Type B pancreatic cell (in vitro differentiated cells): ENCODE measurements at regions not wholly inside any gene's neighbourhood (a gene's known extent, or its start where the extent isn't known, plus 50 kb on each side); places are given as distances from the start of the nearest gene placed in this dataset.

ENCODE experiments used
- DNase-seq: peaks from one replicate; pipeline ENCODE4 v3.0.0; 2021; ENCODE audit warnings: mixed read lengths; ENCODE audit not compliant: unreplicated experiment; ENCODE audit errors: extremely low spot score
- H3K27ac Mint-ChIP-seq: 2 replicates; pipeline ENCODE4 v1.8.0; 2021; ENCODE audit warnings: mild to moderate bottlenecking, mixed read lengths
- H3K27me3 Mint-ChIP-seq: 2 replicates; pipeline ENCODE4 v1.8.0; 2021; ENCODE audit warnings: mixed read lengths
- H3K36me3 Mint-ChIP-seq: 2 replicates; pipeline ENCODE4 v1.8.0; 2021; ENCODE audit warnings: mixed read lengths
- H3K4me1 Mint-ChIP-seq: one replicate; pipeline ENCODE4 v1.8.0; 2021; ENCODE audit warnings: mixed read lengths; ENCODE audit not compliant: unreplicated experiment
- H3K4me3 Mint-ChIP-seq: 2 replicates; pipeline ENCODE4 v1.8.0; 2021; ENCODE audit warnings: mild to moderate bottlenecking, mixed read lengths
- H3K9me3 Mint-ChIP-seq: 2 replicates; pipeline ENCODE4 v1.8.0; 2021; ENCODE audit warnings: mixed read lengths
- TF ChIP-seq, protein P1 (sequence below): fragments of 200-600 bp; sonication (generic); conservative IDR thresholded peaks from 2 replicates; pipeline ENCODE4 v1.5.0; 2021; ENCODE audit warnings: antibody characterized with exemption, mild to moderate bottlenecking

DNA sequence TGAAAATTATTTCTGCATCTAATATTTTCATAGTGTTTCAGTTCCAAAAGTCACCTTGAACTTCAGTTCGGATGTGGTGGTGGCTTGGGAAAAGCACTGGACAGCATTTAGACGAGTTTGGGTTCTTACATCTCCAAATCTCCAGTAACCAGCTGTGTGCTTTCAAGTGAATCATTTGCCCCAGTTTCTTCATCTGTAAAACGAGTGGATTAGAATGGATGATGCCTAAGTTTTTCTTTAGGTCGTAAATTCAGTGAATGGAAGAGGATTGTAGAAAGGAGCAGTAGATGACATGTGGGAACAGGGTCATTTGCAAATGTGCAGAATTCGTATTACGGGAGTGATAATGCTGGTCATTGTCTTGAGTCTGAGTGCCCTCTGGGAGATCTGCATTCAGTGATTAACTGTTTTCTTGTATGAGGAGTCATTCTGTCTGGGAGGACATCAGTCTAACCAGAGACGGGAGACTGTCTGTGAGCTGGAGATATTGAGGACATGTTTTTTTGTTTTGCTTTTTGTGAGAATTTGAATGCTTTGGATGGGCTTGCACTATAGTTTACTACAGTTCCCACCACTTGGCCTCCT lies 641.6 kb upstream of the TBL1XR1 start:
- no peaks in the 10 kb centered on the region for H3K36me3 Mint-ChIP-seq
- H3K9me3 Mint-ChIP-seq: no peaks in the 10 kb centered on the region
- TF ChIP-seq, protein P1, sequence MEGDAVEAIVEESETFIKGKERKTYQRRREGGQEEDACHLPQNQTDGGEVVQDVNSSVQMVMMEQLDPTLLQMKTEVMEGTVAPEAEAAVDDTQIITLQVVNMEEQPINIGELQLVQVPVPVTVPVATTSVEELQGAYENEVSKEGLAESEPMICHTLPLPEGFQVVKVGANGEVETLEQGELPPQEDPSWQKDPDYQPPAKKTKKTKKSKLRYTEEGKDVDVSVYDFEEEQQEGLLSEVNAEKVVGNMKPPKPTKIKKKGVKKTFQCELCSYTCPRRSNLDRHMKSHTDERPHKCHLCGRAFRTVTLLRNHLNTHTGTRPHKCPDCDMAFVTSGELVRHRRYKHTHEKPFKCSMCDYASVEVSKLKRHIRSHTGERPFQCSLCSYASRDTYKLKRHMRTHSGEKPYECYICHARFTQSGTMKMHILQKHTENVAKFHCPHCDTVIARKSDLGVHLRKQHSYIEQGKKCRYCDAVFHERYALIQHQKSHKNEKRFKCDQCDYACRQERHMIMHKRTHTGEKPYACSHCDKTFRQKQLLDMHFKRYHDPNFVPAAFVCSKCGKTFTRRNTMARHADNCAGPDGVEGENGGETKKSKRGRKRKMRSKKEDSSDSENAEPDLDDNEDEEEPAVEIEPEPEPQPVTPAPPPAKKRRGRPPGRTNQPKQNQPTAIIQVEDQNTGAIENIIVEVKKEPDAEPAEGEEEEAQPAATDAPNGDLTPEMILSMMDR: no peak
- H3K27me3 Mint-ChIP-seq: peaks cover 3% of the 10 kb centered on the region
- H3K4me1 Mint-ChIP-seq: peaks cover 39% of the 10 kb centered on the region
- H3K27ac Mint-ChIP-seq: no peak overlapping the region
- no peak overlapping the region for H3K4me3 Mint-ChIP-seq
- no peak for DNase-seq

DNA sequence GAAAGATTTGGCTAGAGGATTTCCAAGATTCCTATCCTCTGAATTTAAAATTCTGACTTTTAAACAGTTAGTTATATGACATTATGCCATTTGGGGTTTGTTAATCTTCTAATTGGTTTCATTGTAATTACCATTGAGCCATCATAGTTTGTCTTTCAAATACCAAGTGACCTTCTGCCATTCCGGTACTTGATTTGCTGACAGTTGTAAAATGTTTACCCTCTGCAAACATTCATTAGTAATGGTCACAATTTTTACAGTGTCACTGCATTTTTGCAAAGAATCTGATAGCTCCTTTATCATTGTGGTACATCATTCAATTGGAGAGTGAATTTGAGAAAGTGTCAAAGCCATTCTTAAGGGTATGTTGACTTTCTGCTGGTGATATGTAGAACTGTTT lies 645.0 kb upstream of the TBL1XR1 start:
- Mint-ChIP-seq H3K9me3 (peaks cover 5% of the 10 kb centered on the region), H3K4me3 (no peak overlapping the region), H3K27ac (no peak overlapping the region), H3K36me3 (no peaks in the 10 kb centered on the region), H3K27me3 (peaks cover 3% of the 10 kb centered on the region), H3K4me1 (peaks cover 13% of the 10 kb centered on the region)
- no peak for DNase-seq
- TF ChIP-seq, protein P1: no peak

DNA sequence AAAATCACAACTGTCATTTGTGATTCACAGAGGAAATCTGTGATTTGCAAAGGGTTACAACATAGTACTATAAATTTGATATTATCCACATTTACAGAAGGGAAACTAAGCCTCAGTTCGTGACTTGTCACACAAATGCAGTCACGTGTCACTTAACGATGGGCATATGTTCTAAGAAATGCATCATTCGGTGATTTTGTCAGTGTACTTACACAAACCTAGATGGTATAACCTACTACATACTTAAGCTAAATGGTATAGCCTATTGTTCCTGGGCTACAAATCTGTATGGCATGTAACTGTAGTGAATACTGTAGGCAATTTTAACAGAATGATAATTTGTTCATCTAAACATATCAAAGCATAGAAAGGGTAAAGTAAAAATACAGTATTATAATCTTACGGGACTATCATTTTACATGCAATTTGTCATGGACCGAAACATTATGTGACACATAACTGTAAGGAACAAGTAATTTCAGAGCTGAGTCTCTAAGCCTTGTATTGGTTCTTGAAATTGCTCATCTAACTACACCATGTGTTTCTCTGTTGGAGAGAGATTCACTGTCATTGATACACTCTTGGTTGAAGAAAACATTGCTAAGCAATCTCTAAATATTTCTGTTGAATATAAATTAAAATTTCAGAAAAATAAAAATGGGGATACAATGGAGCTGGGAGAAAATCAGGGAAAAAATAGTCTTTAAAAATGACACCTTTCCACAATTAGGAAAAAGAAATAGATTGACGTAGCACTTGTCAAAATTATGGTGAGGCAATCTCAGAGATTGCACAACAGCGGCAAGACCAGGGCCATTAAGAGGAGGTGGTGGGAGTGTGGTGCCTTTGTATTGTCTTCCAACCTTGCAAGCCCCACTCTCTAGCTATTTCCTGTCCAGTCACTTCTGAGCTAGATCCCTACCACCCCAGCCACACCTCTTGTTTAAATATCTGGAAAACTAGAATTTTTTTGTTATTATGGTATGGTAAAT lies 645.8 kb upstream of the TBL1XR1 start:
- Mint-ChIP-seq H3K27me3 (peaks cover 3% of the 10 kb centered on the region), H3K27ac (no peak overlapping the region), H3K4me3 (no peak overlapping the region), H3K36me3 (no peaks in the 10 kb centered on the region), H3K9me3 (peaks cover 5% of the 10 kb centered on the region), H3K4me1 (peaks cover 6% of the 10 kb centered on the region)
- TF ChIP-seq, protein P1: no peak
- DNase-seq: no peak

DNA sequence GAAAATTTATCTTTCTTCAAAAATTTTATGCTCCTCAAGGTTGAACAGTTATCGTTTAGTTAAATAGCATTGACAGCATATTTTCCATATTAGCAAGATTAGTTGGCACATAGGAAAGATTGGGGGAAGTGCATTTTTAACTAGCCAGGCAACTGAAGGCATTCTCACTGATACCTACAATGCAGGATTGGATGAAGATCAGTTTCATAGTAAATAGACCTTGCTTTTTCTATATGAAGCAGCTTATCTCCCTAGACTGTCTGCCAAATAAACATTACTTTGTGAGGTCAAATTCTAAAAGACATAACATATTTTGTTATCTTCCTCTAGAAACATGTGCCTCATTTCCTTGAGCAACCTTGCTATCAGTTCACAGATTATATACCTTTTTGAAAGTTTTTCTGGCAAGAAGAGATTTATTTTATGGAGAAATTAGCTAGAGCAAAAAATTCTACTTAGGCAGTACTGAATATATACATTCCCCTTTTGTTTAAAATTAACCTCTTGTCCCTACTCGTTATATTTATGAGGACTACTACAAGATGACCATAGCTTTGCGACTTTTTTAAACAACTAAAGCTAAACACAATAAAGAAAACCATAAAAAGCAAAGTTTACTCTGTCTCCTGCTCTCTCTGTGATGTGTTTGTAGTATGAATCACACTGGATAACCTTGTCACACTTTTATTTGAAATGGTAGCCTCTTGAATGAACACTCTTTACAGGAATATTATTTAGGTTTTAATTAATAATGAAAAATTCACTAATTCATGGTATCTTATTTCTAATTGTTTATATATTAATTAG lies 654.9 kb upstream of the TBL1XR1 start:
- no peak overlapping the region for H3K27ac Mint-ChIP-seq
- DNase-seq: no peak
- no peaks in the 10 kb centered on the region for H3K27me3 Mint-ChIP-seq
- peaks cover 4% of the 10 kb centered on the region for H3K9me3 Mint-ChIP-seq
- H3K4me3 Mint-ChIP-seq: no peak overlapping the region
- H3K36me3 Mint-ChIP-seq: no peaks in the 10 kb centered on the region
- TF ChIP-seq, protein P1: no peak
- H3K4me1 Mint-ChIP-seq: peaks cover 17% of the 10 kb centered on the region

GRCh38 chr3:177855021-177855420 lies 657.7 kb upstream of the TBL1XR1 start:
- Mint-ChIP-seq H3K4me3 (no peak overlapping the region), H3K9me3 (peaks cover 11% of the 10 kb centered on the region), H3K4me1 (peaks cover 17% of the 10 kb centered on the region), H3K27ac (no peak overlapping the region), H3K36me3 (no peaks in the 10 kb centered on the region), H3K27me3 (no peaks in the 10 kb centered on the region)
- TF ChIP-seq, protein P1: no peak
- no peak for DNase-seq
